Prostate gland (tissue), 2 donors: ENCODE measurements at regions not wholly inside any gene's neighbourhood (a gene's known extent, or its start where the extent isn't known, plus 50 kb on each side); places are given as distances from the start of the nearest gene placed in this dataset.

Experiments used
- CTCF ChIP-seq, 4 experiments: fragments of 200-600 bp in 2 of 4; fragments of 450-650 bp in 2 of 4; sonication (generic) in 2 of 4; IDR thresholded peaks; 1 replicate in 3 of 4; 2 replicates in 1 of 4; pipeline ENCODE4 v1.5.1; 2016 to 2019; ENCODE audit warnings: antibody characterized with exemption in 4 of 4, mild to moderate bottlenecking in 2 of 4, moderate library complexity in 2 of 4
- POLR2A ChIP-seq: fragments of 450-650 bp; IDR thresholded peaks from one replicate; pipeline ENCODE4 v1.6.1; 2016; ENCODE audit warnings: antibody characterized with exemption, mild to moderate bottlenecking
- POLR2AphosphoS5 ChIP-seq: sonication (generic); formaldehyde crosslinking; IDR thresholded peaks from one replicate; pipeline ENCODE4 v1.6.1; 2017; ENCODE audit warnings: antibody characterized with exemption

DNA sequence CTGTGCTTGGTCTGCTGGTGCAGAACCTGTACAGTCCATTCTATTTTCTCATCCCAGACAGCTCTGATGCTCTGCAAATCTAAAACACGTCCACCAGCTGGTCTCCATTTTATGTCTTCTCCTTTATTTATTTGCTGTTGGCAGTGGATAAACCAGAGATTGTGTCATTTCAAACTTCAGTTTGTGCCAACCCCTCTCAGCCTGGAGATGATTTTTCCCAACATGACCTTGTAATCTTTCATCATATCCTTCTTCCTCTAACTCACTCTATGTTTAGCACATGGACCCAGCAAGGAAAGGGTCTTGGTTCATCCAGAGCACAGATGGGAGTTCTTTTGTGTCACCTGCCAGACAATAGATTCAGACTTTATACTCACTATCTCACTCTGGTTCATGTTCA lies 273.2 kb downstream of the MTX2 start:
- TF ChIP-seq POLR2A = no peak
- no peak for TF ChIP-seq CTCF (IDR thresholded peaks at IDR 0.05)
- TF ChIP-seq POLR2AphosphoS5 = no peak
